Glutamatergic neuron (in vitro differentiated cells): ENCODE measurements at regions not wholly inside any gene's neighbourhood (a gene's known extent, or its start where the extent isn't known, plus 50 kb on each side); places are given as distances from the start of the nearest gene placed in this dataset.
A peak's percentile ranks its signal among the peaks of the same experiment; 100 is the strongest.

ENCODE experiments used
- DNase-seq: peaks from one replicate; pipeline ENCODE4 v3.0.0; 2022
- H3K27ac Mint-ChIP-seq: one replicate; pipeline ENCODE4 v1.8.0; 2020; ENCODE audit warnings: mild to moderate bottlenecking, mixed read lengths, inconsistent platforms; ENCODE audit not compliant: unreplicated experiment
- H3K27me3 Mint-ChIP-seq: one replicate; pipeline ENCODE4 v1.8.0; 2020; ENCODE audit warnings: mild to moderate bottlenecking, moderate library complexity, mixed read lengths, inconsistent platforms; ENCODE audit not compliant: unreplicated experiment
- H3K36me3 Mint-ChIP-seq: one replicate; pipeline ENCODE4 v1.8.0; 2020; ENCODE audit warnings: mild to moderate bottlenecking, mixed read lengths, inconsistent platforms; ENCODE audit not compliant: unreplicated experiment
- H3K4me1 Mint-ChIP-seq: one replicate; pipeline ENCODE4 v1.8.0; 2020; ENCODE audit warnings: mild to moderate bottlenecking, low read depth, mixed read lengths, inconsistent platforms; ENCODE audit not compliant: unreplicated experiment
- H3K4me3 Mint-ChIP-seq: one replicate; pipeline ENCODE4 v1.8.0; 2020; ENCODE audit warnings: mild to moderate bottlenecking, mixed read lengths, inconsistent platforms; ENCODE audit not compliant: unreplicated experiment
- H3K9me3 Mint-ChIP-seq: one replicate; pipeline ENCODE4 v1.8.0; 2020; ENCODE audit warnings: mild to moderate bottlenecking, moderate library complexity, mixed read lengths, inconsistent platforms; ENCODE audit not compliant: unreplicated experiment
- CTCF ChIP-seq: fragments of 200-600 bp; sonication (generic); IDR thresholded peaks from one replicate; pipeline ENCODE4 v1.5.0; 2021; ENCODE audit not compliant: partially characterized antibody, unreplicated experiment

- DNase-seq = no peak
- Mint-ChIP-seq H3K27ac (no peak overlapping the region), H3K27me3 (peaks cover 4% of the 10 kb centered on the region), H3K9me3 (no peaks in the 10 kb centered on the region), H3K4me3 (peak overlapping the region; percentile 50), H3K4me1 (peaks cover 20% of the 10 kb centered on the region), H3K36me3 (peaks cover 8% of the 10 kb centered on the region)
- no peak for TF ChIP-seq CTCF
Measured at GRCh38 chr12:118608770-118609344, 232.5 kb downstream of the SUDS3 start.

- H3K9me3 Mint-ChIP-seq = peaks cover 2% of the 10 kb centered on the region
- no peak overlapping the region for H3K4me3 Mint-ChIP-seq
- H3K27ac Mint-ChIP-seq = peak overlapping the region; percentile 69
- peak; percentile 27 for DNase-seq
- no peak for TF ChIP-seq CTCF
- H3K4me1 Mint-ChIP-seq = peaks cover 19% of the 10 kb centered on the region
- H3K36me3 Mint-ChIP-seq = peaks cover 15% of the 10 kb centered on the region
- peaks cover 3% of the 10 kb centered on the region for H3K27me3 Mint-ChIP-seq
Measured at GRCh38 chr12:118611295-118611694, 234.9 kb downstream of the SUDS3 start.

- H3K4me1 Mint-ChIP-seq = peaks cover 19% of the 10 kb centered on the region
- H3K36me3 Mint-ChIP-seq = peaks cover 15% of the 10 kb centered on the region
- H3K27ac Mint-ChIP-seq = no peak overlapping the region
- H3K27me3 Mint-ChIP-seq = peaks cover 3% of the 10 kb centered on the region
- DNase-seq = no peak
- no peak for TF ChIP-seq CTCF
- peaks cover 2% of the 10 kb centered on the region for H3K9me3 Mint-ChIP-seq
- no peak overlapping the region for H3K4me3 Mint-ChIP-seq
Measured at GRCh38 chr12:118611770-118612169, 235.4 kb downstream of the SUDS3 start.

- H3K4me3 Mint-ChIP-seq = no peak overlapping the region
- peaks cover 15% of the 10 kb centered on the region for H3K36me3 Mint-ChIP-seq
- peaks cover 6% of the 10 kb centered on the region for H3K4me1 Mint-ChIP-seq
- peak overlapping the region; percentile 35 for H3K27ac Mint-ChIP-seq
- H3K9me3 Mint-ChIP-seq = peaks cover 5% of the 10 kb centered on the region
- no peak for DNase-seq
- no peak for TF ChIP-seq CTCF
- H3K27me3 Mint-ChIP-seq = peaks cover 2% of the 10 kb centered on the region
Measured at GRCh38 chr12:118617611-118618450, 241.5 kb downstream of the SUDS3 start.

- Mint-ChIP-seq H3K27me3 (peaks cover 2% of the 10 kb centered on the region), H3K9me3 (peaks cover 6% of the 10 kb centered on the region), H3K4me3 (no peak overlapping the region), H3K4me1 (peaks cover 6% of the 10 kb centered on the region), H3K36me3 (peaks cover 13% of the 10 kb centered on the region), H3K27ac (no peak overlapping the region)
- DNase-seq = no peak
- no peak for TF ChIP-seq CTCF
Measured at GRCh38 chr12:118618695-118619094, 242.3 kb downstream of the SUDS3 start.
